ENCODE measurements at regions not wholly inside any gene's neighbourhood (a gene's known extent, or its start where the extent isn't known, plus 50 kb on each side); places are given as distances from the start of the nearest gene placed in this dataset.
"Not testable (repeated sequence)": the region's sequence is repeated elsewhere in the genome, so short reads cannot be mapped to it uniquely, and the experiment has no call there.

DNA sequence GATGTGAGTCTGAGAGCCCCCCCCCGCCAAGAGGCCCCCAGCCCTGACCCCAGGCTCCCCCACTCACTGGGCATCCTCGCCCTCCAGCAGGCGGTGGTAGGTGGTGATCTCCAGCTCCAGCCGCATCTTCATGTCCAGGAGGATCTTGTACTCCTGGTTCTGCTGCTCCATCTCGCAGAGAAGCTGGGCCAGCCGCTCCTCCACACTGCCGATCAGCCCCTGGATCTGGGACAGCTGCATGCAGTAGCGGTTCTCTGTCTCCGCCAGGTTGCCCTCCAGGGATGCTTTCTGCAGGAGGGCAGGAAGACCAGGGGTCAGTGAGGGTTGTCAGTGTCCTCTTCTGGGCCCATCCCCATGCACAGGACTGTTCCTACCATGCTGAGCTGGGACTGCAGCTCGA lies 130.0 kb downstream of the TNFRSF13B start:
- H3K4me1 ChIP-seq (ENCODE audit: control insufficient read depth, extremely low read depth, insufficient read depth, low read length); H3K9me3 ChIP-seq (replicated peaks; ENCODE audit: control insufficient read depth, insufficient read depth, low read length); H3K4me2 ChIP-seq (ENCODE audit: insufficient read depth, low read length); POLR2A ChIA-PET; CTCF ChIA-PET; intact Hi-C loops (cut with micrococcal nuclease); H3K27me3 ChIP-seq (ENCODE audit: control insufficient read depth in 2 of 2, insufficient read depth in 2 of 2, low read length in 2 of 2); H3K79me2 ChIP-seq (ENCODE audit: control insufficient read depth, insufficient read depth, low read length); H2AFZ ChIP-seq (ENCODE audit: low read depth, low read length); H4K20me1 ChIP-seq (replicated peaks; ENCODE audit: control insufficient read depth, extremely low read depth, insufficient read depth, low read length); H3K27ac ChIP-seq (ENCODE audit: insufficient read depth, low read depth, low read length); BruUV-seq (replicated peaks); H3K4me3 ChIP-seq (replicated peaks in 1 of 3; ENCODE audit: insufficient read depth in 1 of 3, low read depth in 1 of 3, low read length in 3 of 3); dilution Hi-C loops (cut with MboI; ENCODE audit: extremely low pct_ligation_motif_present, low sequenced_read_pairs); H3K36me3 ChIP-seq (ENCODE audit: control insufficient read depth in 2 of 2, extremely low read depth in 1 of 2, insufficient read depth in 2 of 2, low read length in 2 of 2); FAIRE-seq; DNase-seq (ENCODE audit: low read depth, low spot score); H3K9me1 ChIP-seq (replicated peaks; ENCODE audit: control insufficient read depth, extremely low read depth, insufficient read depth, low read length); H3K9ac ChIP-seq (replicated peaks; ENCODE audit: extremely low read depth, insufficient read depth, low read length): not testable (repeated sequence)

- H3K27ac ChIP-seq (ENCODE audit: insufficient read depth, low read depth, low read length); H3K9me3 ChIP-seq (replicated peaks; ENCODE audit: control insufficient read depth, insufficient read depth, low read length); H3K27me3 ChIP-seq (ENCODE audit: control insufficient read depth in 2 of 2, insufficient read depth in 2 of 2, low read length in 2 of 2); dilution Hi-C loops (cut with MboI; ENCODE audit: extremely low pct_ligation_motif_present, low sequenced_read_pairs); H3K9ac ChIP-seq (replicated peaks; ENCODE audit: extremely low read depth, insufficient read depth, low read length); DNase-seq (ENCODE audit: low read depth, low spot score); POLR2A ChIA-PET; H3K4me2 ChIP-seq (ENCODE audit: insufficient read depth, low read length); BruUV-seq (replicated peaks); CTCF ChIA-PET; H3K9me1 ChIP-seq (replicated peaks; ENCODE audit: control insufficient read depth, extremely low read depth, insufficient read depth, low read length); H3K36me3 ChIP-seq (ENCODE audit: control insufficient read depth in 2 of 2, extremely low read depth in 1 of 2, insufficient read depth in 2 of 2, low read length in 2 of 2); H2AFZ ChIP-seq (ENCODE audit: low read depth, low read length); H3K79me2 ChIP-seq (ENCODE audit: control insufficient read depth, insufficient read depth, low read length); H3K4me3 ChIP-seq (replicated peaks in 1 of 3; ENCODE audit: insufficient read depth in 1 of 3, low read depth in 1 of 3, low read length in 3 of 3); H3K4me1 ChIP-seq (ENCODE audit: control insufficient read depth, extremely low read depth, insufficient read depth, low read length); intact Hi-C loops (cut with micrococcal nuclease); H4K20me1 ChIP-seq (replicated peaks; ENCODE audit: control insufficient read depth, extremely low read depth, insufficient read depth, low read length); FAIRE-seq: not testable (repeated sequence)
Measured at GRCh38 chr17:16840219-16840618, 131.7 kb downstream of the TNFRSF13B start.

DNA sequence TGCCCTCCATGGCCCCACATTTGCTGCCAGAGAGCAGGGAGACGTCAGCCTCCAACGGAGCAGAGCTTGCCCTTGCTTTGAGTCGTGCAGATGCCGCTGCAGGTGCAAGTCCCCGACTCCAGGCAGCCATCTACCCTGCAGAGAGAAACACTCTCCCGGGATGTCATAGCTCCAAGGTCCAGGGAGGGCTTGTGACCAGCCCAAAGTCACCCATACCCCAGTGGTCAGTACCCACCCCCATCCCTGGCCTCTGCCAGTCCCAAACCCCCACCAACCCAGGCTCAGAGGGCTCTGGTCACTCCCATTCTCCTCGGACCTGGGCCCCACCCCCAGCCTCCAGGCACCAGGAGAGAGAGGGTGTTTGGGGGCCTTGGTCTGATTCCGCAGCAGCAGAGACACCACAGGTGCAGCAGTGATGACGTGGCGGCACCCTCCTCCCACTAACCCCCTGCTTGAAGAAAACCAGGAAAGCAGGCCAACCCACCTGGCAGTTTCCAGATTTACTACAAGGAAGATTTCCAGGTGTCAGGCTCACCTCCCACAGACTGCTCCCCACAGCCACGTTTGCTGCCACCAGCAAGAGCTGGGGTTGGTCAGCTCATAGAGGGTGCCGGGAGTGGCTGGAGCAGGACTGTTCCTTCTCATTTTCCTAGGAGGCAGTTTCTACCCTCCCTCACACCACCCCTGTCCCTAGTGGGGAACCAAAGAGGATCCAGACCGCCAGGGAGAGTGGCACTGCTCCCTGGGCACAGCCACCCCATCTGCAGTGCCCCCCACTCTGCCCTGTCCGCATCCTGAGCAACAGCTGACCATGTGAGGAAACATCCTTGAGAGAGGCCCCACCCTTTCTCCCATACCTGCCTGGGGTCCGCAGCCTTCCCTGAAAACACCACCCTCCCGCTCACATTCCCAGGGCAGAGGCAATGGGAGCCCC lies 132.4 kb downstream of the TNFRSF13B start:
- H3K4me3 ChIP-seq (replicated peaks in 1 of 3; ENCODE audit: insufficient read depth in 1 of 3, low read depth in 1 of 3, low read length in 3 of 3); dilution Hi-C loops (cut with MboI; ENCODE audit: extremely low pct_ligation_motif_present, low sequenced_read_pairs); CTCF ChIA-PET; H3K4me1 ChIP-seq (ENCODE audit: control insufficient read depth, extremely low read depth, insufficient read depth, low read length); H3K9ac ChIP-seq (replicated peaks; ENCODE audit: extremely low read depth, insufficient read depth, low read length); H3K79me2 ChIP-seq (ENCODE audit: control insufficient read depth, insufficient read depth, low read length); H3K4me2 ChIP-seq (ENCODE audit: insufficient read depth, low read length); POLR2A ChIA-PET; DNase-seq (ENCODE audit: low read depth, low spot score); FAIRE-seq; H3K9me3 ChIP-seq (replicated peaks; ENCODE audit: control insufficient read depth, insufficient read depth, low read length); H3K27ac ChIP-seq (ENCODE audit: insufficient read depth, low read depth, low read length); H3K9me1 ChIP-seq (replicated peaks; ENCODE audit: control insufficient read depth, extremely low read depth, insufficient read depth, low read length); intact Hi-C loops (cut with micrococcal nuclease); H2AFZ ChIP-seq (ENCODE audit: low read depth, low read length); BruUV-seq (replicated peaks); H3K36me3 ChIP-seq (ENCODE audit: control insufficient read depth in 2 of 2, extremely low read depth in 1 of 2, insufficient read depth in 2 of 2, low read length in 2 of 2); H4K20me1 ChIP-seq (replicated peaks; ENCODE audit: control insufficient read depth, extremely low read depth, insufficient read depth, low read length); H3K27me3 ChIP-seq (ENCODE audit: control insufficient read depth in 2 of 2, insufficient read depth in 2 of 2, low read length in 2 of 2): not testable (repeated sequence)

- H4K20me1 ChIP-seq (replicated peaks; ENCODE audit: control insufficient read depth, extremely low read depth, insufficient read depth, low read length); DNase-seq (ENCODE audit: low read depth, low spot score); H3K4me3 ChIP-seq (replicated peaks in 1 of 3; ENCODE audit: insufficient read depth in 1 of 3, low read depth in 1 of 3, low read length in 3 of 3); H3K27me3 ChIP-seq (ENCODE audit: control insufficient read depth in 2 of 2, insufficient read depth in 2 of 2, low read length in 2 of 2); POLR2A ChIA-PET; H3K9ac ChIP-seq (replicated peaks; ENCODE audit: extremely low read depth, insufficient read depth, low read length); CTCF ChIA-PET; dilution Hi-C loops (cut with MboI; ENCODE audit: extremely low pct_ligation_motif_present, low sequenced_read_pairs); intact Hi-C loops (cut with micrococcal nuclease); H3K9me1 ChIP-seq (replicated peaks; ENCODE audit: control insufficient read depth, extremely low read depth, insufficient read depth, low read length); H3K27ac ChIP-seq (ENCODE audit: insufficient read depth, low read depth, low read length); H3K4me1 ChIP-seq (ENCODE audit: control insufficient read depth, extremely low read depth, insufficient read depth, low read length); H2AFZ ChIP-seq (ENCODE audit: low read depth, low read length); H3K79me2 ChIP-seq (ENCODE audit: control insufficient read depth, insufficient read depth, low read length); BruUV-seq (replicated peaks); H3K9me3 ChIP-seq (replicated peaks; ENCODE audit: control insufficient read depth, insufficient read depth, low read length); FAIRE-seq; H3K36me3 ChIP-seq (ENCODE audit: control insufficient read depth in 2 of 2, extremely low read depth in 1 of 2, insufficient read depth in 2 of 2, low read length in 2 of 2); H3K4me2 ChIP-seq (ENCODE audit: insufficient read depth, low read length): not testable (repeated sequence)
Measured at GRCh38 chr17:16838795-16839194, 133.1 kb downstream of the TNFRSF13B start.

Data from endothelial cell of umbilical vein (primary cell).